Astrocyte (in vitro differentiated cells and primary cell): ENCODE measurements at regions not wholly inside any gene's neighbourhood (a gene's known extent, or its start where the extent isn't known, plus 50 kb on each side); places are given as distances from the start of the nearest gene placed in this dataset.

Experiments used
- DNase-seq: peaks from one replicate; pipeline ENCODE4 v3.0.0-alpha.2; 2010; ENCODE audit warnings: low read depth
- FAIRE-seq: peaks from 2 replicates; lab custom pipeline; 2011; peaks lifted over from hg19 to GRCh38; lab: Jason Lieb, UNC
- H2AFZ ChIP-seq: 2 replicates; pipeline ENCODE4 v1.6.0; 2012; ENCODE audit warnings: low read depth, low read length, inconsistent platforms
- H3K27ac ChIP-seq: 2 replicates; pipeline ENCODE4 v1.5.1; 2011; ENCODE audit warnings: low read depth, low read length, inconsistent platforms
- H3K27me3 ChIP-seq: 2 replicates; pipeline ENCODE4 v1.6.0; 2011; ENCODE audit warnings: low read length, inconsistent platforms; ENCODE audit not compliant: insufficient read depth
- H3K36me3 ChIP-seq: 2 replicates; pipeline ENCODE4 v1.5.1; 2011; ENCODE audit warnings: low read length, inconsistent platforms; ENCODE audit not compliant: insufficient read depth
- H3K4me1 ChIP-seq: 2 replicates; pipeline ENCODE4 v1.5.1; 2011; ENCODE audit warnings: low read length, inconsistent platforms; ENCODE audit not compliant: insufficient read depth
- H3K4me2 ChIP-seq: 2 replicates; pipeline ENCODE4 v1.6.0; 2012; ENCODE audit warnings: low read length, inconsistent platforms
- H3K4me3 ChIP-seq: 2 replicates; pipeline ENCODE4 v1.5.1; 2011; ENCODE audit warnings: low read depth, mild to moderate bottlenecking, low read length, inconsistent platforms; ENCODE audit not compliant: insufficient read depth
- H3K79me2 ChIP-seq: 2 replicates; pipeline ENCODE4 v1.6.0; 2012; ENCODE audit warnings: mild to moderate bottlenecking, low read length, inconsistent platforms; ENCODE audit not compliant: insufficient read depth
- H3K9ac ChIP-seq: 2 replicates; pipeline ENCODE4 v1.6.0; 2012; ENCODE audit warnings: mild to moderate bottlenecking, low read length, inconsistent platforms
- H3K9me3 ChIP-seq: 2 replicates; pipeline ENCODE4 v1.5.1; 2012; ENCODE audit warnings: low read depth, mild to moderate bottlenecking, low read length, inconsistent platforms; ENCODE audit not compliant: insufficient read depth
- H4K20me1 ChIP-seq: 2 replicates; pipeline ENCODE4 v1.6.0; 2012; ENCODE audit warnings: low read length, inconsistent platforms; ENCODE audit not compliant: insufficient read depth
- H3K27ac Mint-ChIP-seq: one replicate; pipeline ENCODE4 v1.8.0; 2021; ENCODE audit warnings: mild to moderate bottlenecking, mixed read lengths; ENCODE audit not compliant: unreplicated experiment
- H3K27me3 Mint-ChIP-seq: one replicate; pipeline ENCODE4 v1.8.0; 2021; ENCODE audit warnings: low read depth, mixed read lengths; ENCODE audit not compliant: unreplicated experiment
- H3K36me3 Mint-ChIP-seq: one replicate; pipeline ENCODE4 v1.8.0; 2021; ENCODE audit warnings: low read depth, mixed read lengths; ENCODE audit not compliant: unreplicated experiment
- H3K4me1 Mint-ChIP-seq: one replicate; pipeline ENCODE4 v1.8.0; 2021; ENCODE audit warnings: low read depth, mixed read lengths; ENCODE audit not compliant: unreplicated experiment
- H3K4me3 Mint-ChIP-seq: one replicate; pipeline ENCODE4 v1.8.0; 2021; ENCODE audit warnings: mild to moderate bottlenecking, moderate library complexity, mixed read lengths; ENCODE audit not compliant: unreplicated experiment
- H3K9me3 Mint-ChIP-seq: one replicate; pipeline ENCODE4 v1.8.0; 2021; ENCODE audit warnings: mild to moderate bottlenecking, mixed read lengths; ENCODE audit not compliant: unreplicated experiment
- EZH2 ChIP-seq: IDR thresholded peaks from 2 replicates; pipeline ENCODE4 v1.6.1; 2012; ENCODE audit warnings: mild to moderate bottlenecking, low read length, inconsistent platforms; ENCODE audit not compliant: insufficient read depth
- TF ChIP-seq, protein P1 (sequence below): IDR thresholded peaks from 2 replicates; pipeline ENCODE4 v1.5.1; 2011; ENCODE audit warnings: low read depth, mild to moderate bottlenecking, inconsistent platforms, low read length, moderate library complexity; ENCODE audit not compliant: insufficient read depth

DNA sequence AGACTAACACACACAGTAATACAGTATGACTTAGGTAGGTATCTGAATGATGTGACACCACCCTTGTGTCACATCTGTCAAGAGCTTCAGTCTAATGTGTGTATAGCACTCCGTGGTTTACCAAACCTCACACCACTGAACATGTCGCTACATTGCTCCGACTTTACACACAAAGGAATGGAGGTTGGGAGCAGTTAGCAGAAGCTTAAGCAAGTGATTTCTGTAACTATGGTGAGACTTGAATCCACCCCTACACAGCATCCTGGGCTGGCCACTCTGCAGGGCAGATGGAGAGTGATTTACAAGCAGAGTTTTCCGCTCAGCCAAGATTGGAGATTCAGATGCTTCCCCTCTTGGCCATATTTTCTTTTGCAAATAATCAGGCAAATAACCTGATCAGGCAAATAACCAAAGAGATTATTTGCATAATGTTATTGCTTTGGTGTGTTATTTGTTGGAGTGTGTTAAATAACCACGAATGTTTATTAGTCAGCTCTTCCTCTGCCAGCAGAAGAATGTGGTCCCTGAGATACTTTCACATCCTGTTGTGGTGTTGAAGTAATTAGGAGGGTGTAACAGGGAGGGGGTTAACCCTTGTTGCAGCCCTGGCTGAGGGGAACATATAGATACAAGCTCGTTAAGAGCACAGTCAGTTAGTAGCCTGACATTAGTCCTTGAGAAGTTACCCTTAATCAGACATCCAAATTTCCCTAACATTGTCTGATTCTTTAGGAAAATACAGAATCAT, 92.8 kb downstream of the SNX18 start:
- H3K79me2 ChIP-seq: no peaks in the 10 kb centered on the region
- no peak overlapping the region for H3K4me2 ChIP-seq
- H4K20me1 ChIP-seq: no peaks in the 10 kb centered on the region
- no peak overlapping the region for H3K27ac ChIP-seq
- no peak overlapping the region for H3K9ac ChIP-seq
- Mint-ChIP-seq H3K9me3 (peaks cover 5% of the 10 kb centered on the region), H3K4me3 (no peak overlapping the region), H3K27me3 (no peaks in the 10 kb centered on the region), H3K27ac (peak overlapping the region; percentile 83), H3K36me3 (no peaks in the 10 kb centered on the region), H3K4me1 (peaks cover 21% of the 10 kb centered on the region)
- H3K36me3 ChIP-seq: no peaks in the 10 kb centered on the region
- H2AFZ ChIP-seq: no peak overlapping the region
- H3K4me1 ChIP-seq: peaks cover 8% of the 10 kb centered on the region
- no peaks in the 10 kb centered on the region for H3K27me3 ChIP-seq
- peak; percentile 89 for FAIRE-seq
- no peaks in the 10 kb centered on the region for H3K9me3 ChIP-seq
- no peak overlapping the region for H3K4me3 ChIP-seq
- peak; percentile 50 for DNase-seq
- TF ChIP-seq EZH2: no peak
- TF ChIP-seq, protein P1, sequence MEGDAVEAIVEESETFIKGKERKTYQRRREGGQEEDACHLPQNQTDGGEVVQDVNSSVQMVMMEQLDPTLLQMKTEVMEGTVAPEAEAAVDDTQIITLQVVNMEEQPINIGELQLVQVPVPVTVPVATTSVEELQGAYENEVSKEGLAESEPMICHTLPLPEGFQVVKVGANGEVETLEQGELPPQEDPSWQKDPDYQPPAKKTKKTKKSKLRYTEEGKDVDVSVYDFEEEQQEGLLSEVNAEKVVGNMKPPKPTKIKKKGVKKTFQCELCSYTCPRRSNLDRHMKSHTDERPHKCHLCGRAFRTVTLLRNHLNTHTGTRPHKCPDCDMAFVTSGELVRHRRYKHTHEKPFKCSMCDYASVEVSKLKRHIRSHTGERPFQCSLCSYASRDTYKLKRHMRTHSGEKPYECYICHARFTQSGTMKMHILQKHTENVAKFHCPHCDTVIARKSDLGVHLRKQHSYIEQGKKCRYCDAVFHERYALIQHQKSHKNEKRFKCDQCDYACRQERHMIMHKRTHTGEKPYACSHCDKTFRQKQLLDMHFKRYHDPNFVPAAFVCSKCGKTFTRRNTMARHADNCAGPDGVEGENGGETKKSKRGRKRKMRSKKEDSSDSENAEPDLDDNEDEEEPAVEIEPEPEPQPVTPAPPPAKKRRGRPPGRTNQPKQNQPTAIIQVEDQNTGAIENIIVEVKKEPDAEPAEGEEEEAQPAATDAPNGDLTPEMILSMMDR: no peak

- Histone ChIP-seq H3K27me3 (no peaks in the 10 kb centered on the region), H3K27ac (no peak overlapping the region), H3K9ac (no peak overlapping the region), H3K79me2 (no peaks in the 10 kb centered on the region), H3K4me2 (no peak overlapping the region), H3K4me3 (no peak overlapping the region), H3K9me3 (no peaks in the 10 kb centered on the region), H3K36me3 (no peaks in the 10 kb centered on the region), H2AFZ (no peak overlapping the region), H4K20me1 (no peaks in the 10 kb centered on the region), H3K4me1 (peaks cover 8% of the 10 kb centered on the region)
- no peak for FAIRE-seq
- Mint-ChIP-seq H3K9me3 (peaks cover 5% of the 10 kb centered on the region), H3K36me3 (no peaks in the 10 kb centered on the region), H3K4me3 (no peak overlapping the region), H3K4me1 (peaks cover 19% of the 10 kb centered on the region), H3K27me3 (no peaks in the 10 kb centered on the region), H3K27ac (no peak overlapping the region)
- TF ChIP-seq, protein P1: no peak
- no peak for TF ChIP-seq EZH2
- no peak for DNase-seq
Measured at GRCh38 chr5:54608423-54609085, 91.0 kb downstream of the SNX18 start.

- Mint-ChIP-seq H3K4me3 (no peak overlapping the region), H3K9me3 (peaks cover 5% of the 10 kb centered on the region), H3K27ac (no peak overlapping the region), H3K27me3 (no peaks in the 10 kb centered on the region), H3K36me3 (no peaks in the 10 kb centered on the region), H3K4me1 (peaks cover 19% of the 10 kb centered on the region)
- Histone ChIP-seq H3K79me2 (no peaks in the 10 kb centered on the region), H3K9me3 (no peaks in the 10 kb centered on the region), H4K20me1 (no peaks in the 10 kb centered on the region), H3K27me3 (no peaks in the 10 kb centered on the region), H3K9ac (no peak overlapping the region), H3K4me1 (peaks cover 8% of the 10 kb centered on the region), H3K36me3 (no peaks in the 10 kb centered on the region), H3K27ac (no peak overlapping the region), H3K4me2 (no peak overlapping the region), H3K4me3 (no peak overlapping the region), H2AFZ (no peak overlapping the region)
- FAIRE-seq (no peak), DNase-seq (no peak)
- TF ChIP-seq, protein P1: no peak
- TF ChIP-seq EZH2: no peak
Measured at GRCh38 chr5:54607006-54607405, 89.4 kb downstream of the SNX18 start.
